Astrocyte (in vitro differentiated cells and primary cell): ENCODE measurements at regions not wholly inside any gene's neighbourhood (a gene's known extent, or its start where the extent isn't known, plus 50 kb on each side); places are given as distances from the start of the nearest gene placed in this dataset.

Experiments
- EZH2 ChIP-seq: IDR thresholded peaks from 2 replicates; pipeline ENCODE4 v1.6.1; 2012; ENCODE audit warnings: mild to moderate bottlenecking, low read length, inconsistent platforms; ENCODE audit not compliant: insufficient read depth
- TF ChIP-seq, protein P1 (sequence below): IDR thresholded peaks from 2 replicates; pipeline ENCODE4 v1.5.1; 2011; ENCODE audit warnings: low read depth, mild to moderate bottlenecking, inconsistent platforms, low read length, moderate library complexity; ENCODE audit not compliant: insufficient read depth

DNA sequence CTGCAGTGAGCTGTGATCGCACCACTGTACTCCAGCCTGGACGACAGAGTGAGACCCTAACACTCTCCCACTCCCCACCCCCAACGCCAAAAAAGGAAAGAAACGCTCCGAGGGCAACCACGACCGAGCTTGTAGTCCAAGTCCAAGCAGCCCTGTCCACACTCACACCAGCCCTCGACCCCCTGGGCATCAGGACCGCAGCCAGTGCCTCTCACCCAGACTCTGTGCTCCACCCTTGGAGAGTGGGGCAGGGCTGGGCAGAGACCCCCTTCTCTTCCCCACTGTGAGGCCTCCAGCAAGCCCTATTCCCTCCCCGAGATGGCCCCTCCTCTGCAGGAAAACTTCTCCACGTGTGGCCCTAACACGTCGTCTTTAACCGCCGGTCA lies 82.6 kb downstream of the FOXL3 start:
- TF ChIP-seq, protein P1, sequence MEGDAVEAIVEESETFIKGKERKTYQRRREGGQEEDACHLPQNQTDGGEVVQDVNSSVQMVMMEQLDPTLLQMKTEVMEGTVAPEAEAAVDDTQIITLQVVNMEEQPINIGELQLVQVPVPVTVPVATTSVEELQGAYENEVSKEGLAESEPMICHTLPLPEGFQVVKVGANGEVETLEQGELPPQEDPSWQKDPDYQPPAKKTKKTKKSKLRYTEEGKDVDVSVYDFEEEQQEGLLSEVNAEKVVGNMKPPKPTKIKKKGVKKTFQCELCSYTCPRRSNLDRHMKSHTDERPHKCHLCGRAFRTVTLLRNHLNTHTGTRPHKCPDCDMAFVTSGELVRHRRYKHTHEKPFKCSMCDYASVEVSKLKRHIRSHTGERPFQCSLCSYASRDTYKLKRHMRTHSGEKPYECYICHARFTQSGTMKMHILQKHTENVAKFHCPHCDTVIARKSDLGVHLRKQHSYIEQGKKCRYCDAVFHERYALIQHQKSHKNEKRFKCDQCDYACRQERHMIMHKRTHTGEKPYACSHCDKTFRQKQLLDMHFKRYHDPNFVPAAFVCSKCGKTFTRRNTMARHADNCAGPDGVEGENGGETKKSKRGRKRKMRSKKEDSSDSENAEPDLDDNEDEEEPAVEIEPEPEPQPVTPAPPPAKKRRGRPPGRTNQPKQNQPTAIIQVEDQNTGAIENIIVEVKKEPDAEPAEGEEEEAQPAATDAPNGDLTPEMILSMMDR = no peak
- no peak for TF ChIP-seq EZH2
